ENCODE measurements at regions not wholly inside any gene's neighbourhood (a gene's known extent, or its start where the extent isn't known, plus 50 kb on each side); places are given as distances from the start of the nearest gene placed in this dataset.
"Not testable (repeated sequence)": the region's sequence is repeated elsewhere in the genome, so short reads cannot be mapped to it uniquely, and the experiment has no call there.

GRCh38 chr7:49643736-49644135 lies 129.7 kb upstream of the VWC2 start:
- Histone ChIP-seq H3K27me3 (replicated peaks) (no peaks in the 10 kb centered on the region), H3K36me3 (replicated peaks) (no peaks in the 10 kb centered on the region), H3K27ac (no peak overlapping the region), H3K4me3 (ENCODE audit: low read depth, low read length) (no peak overlapping the region)
- TF ChIP-seq CTCF (IDR thresholded peaks at IDR 0.05; ENCODE audit: low read depth, low read length, missing control alignments): no peak
- DNase-seq: no peak
- in situ Hi-C loops (cut with HindIII; ENCODE audit: low pct_ligation_motif_present, low sequenced_read_pairs): no loop called here

- Histone ChIP-seq H3K27ac (no peak overlapping the region), H3K36me3 (replicated peaks) (no peaks in the 10 kb centered on the region), H3K27me3 (replicated peaks) (no peaks in the 10 kb centered on the region), H3K4me3 (ENCODE audit: low read depth, low read length) (no peak overlapping the region)
- in situ Hi-C loops (cut with HindIII; ENCODE audit: low pct_ligation_motif_present, low sequenced_read_pairs): no loop called here
- no peak for TF ChIP-seq CTCF (IDR thresholded peaks at IDR 0.05; ENCODE audit: low read depth, low read length, missing control alignments)
- DNase-seq: no peak
Measured at GRCh38 chr7:49644396-49645166, 128.9 kb upstream of the VWC2 start.

GRCh38 chr7:49645296-49645695 lies 128.1 kb upstream of the VWC2 start:
- no peaks in the 10 kb centered on the region for H3K27me3 ChIP-seq (replicated peaks)
- DNase-seq: no peak
- no peaks in the 10 kb centered on the region for H3K36me3 ChIP-seq (replicated peaks)
- in situ Hi-C loops (cut with HindIII; ENCODE audit: low pct_ligation_motif_present, low sequenced_read_pairs): no loop called here
- TF ChIP-seq CTCF (IDR thresholded peaks at IDR 0.05; ENCODE audit: low read depth, low read length, missing control alignments): no peak
- H3K4me3 ChIP-seq (ENCODE audit: low read depth, low read length): no peak overlapping the region
- no peak overlapping the region for H3K27ac ChIP-seq

- Histone ChIP-seq H3K27me3 (replicated peaks) (no peaks in the 10 kb centered on the region), H3K4me3 (ENCODE audit: low read depth, low read length) (no peak overlapping the region), H3K27ac (no peak overlapping the region), H3K36me3 (replicated peaks) (no peaks in the 10 kb centered on the region)
- no peak for TF ChIP-seq CTCF (IDR thresholded peaks at IDR 0.05; ENCODE audit: low read depth, low read length, missing control alignments)
- no peak for DNase-seq
- in situ Hi-C loops (cut with HindIII; ENCODE audit: low pct_ligation_motif_present, low sequenced_read_pairs): no loop called here
Measured at GRCh38 chr7:49660170-49660783, 113.2 kb upstream of the VWC2 start.

GRCh38 chr7:49660976-49661375 lies 112.5 kb upstream of the VWC2 start:
- Histone ChIP-seq H3K4me3 (ENCODE audit: low read depth, low read length) (no peak overlapping the region), H3K27me3 (replicated peaks) (no peaks in the 10 kb centered on the region), H3K27ac (no peak overlapping the region), H3K36me3 (replicated peaks) (no peaks in the 10 kb centered on the region)
- DNase-seq: no peak
- in situ Hi-C loops (cut with HindIII; ENCODE audit: low pct_ligation_motif_present, low sequenced_read_pairs): no loop called here
- no peak for TF ChIP-seq CTCF (IDR thresholded peaks at IDR 0.05; ENCODE audit: low read depth, low read length, missing control alignments)

GRCh38 chr7:49665963-49666362 lies 107.5 kb upstream of the VWC2 start:
- H3K36me3 ChIP-seq (replicated peaks); H3K4me3 ChIP-seq (ENCODE audit: low read depth, low read length); DNase-seq; H3K27ac ChIP-seq; in situ Hi-C loops (cut with HindIII; ENCODE audit: low pct_ligation_motif_present, low sequenced_read_pairs); H3K27me3 ChIP-seq (replicated peaks): not testable (repeated sequence)

All from brain microvascular endothelial cell (primary cell).